ENCODE measurements at regions not wholly inside any gene's neighbourhood (a gene's known extent, or its start where the extent isn't known, plus 50 kb on each side); places are given as distances from the start of the nearest gene placed in this dataset.
A peak's percentile ranks its signal among the peaks of the same experiment; 100 is the strongest.

- Mint-ChIP-seq H3K36me3 (ENCODE audit: unreplicated experiment) (peaks cover 4% of the 10 kb centered on the region), H3K4me3 (ENCODE audit: unreplicated experiment) (no peak overlapping the region), H3K9me3 (ENCODE audit: unreplicated experiment) (peaks cover 12% of the 10 kb centered on the region), H3K27ac (ENCODE audit: unreplicated experiment) (no peak overlapping the region), H3K27me3 (ENCODE audit: unreplicated experiment) (no peaks in the 10 kb centered on the region), H3K4me1 (ENCODE audit: unreplicated experiment) (peaks cover 8% of the 10 kb centered on the region)
- peak; percentile 77 for TF ChIP-seq CTCF (IDR thresholded peaks at IDR 0.05)
- DNase-seq (ENCODE audit: extremely low spot score, unreplicated experiment), result no peak
Observed at GRCh38 chr9:91089405-91090129, 272.2 kb downstream of the AUH start.

GRCh38 chr9:91090130-91090410 is 271.6 kb downstream of the AUH start:
- TF ChIP-seq CTCF (IDR thresholded peaks at IDR 0.05), result no peak
- H3K4me1 Mint-ChIP-seq (ENCODE audit: unreplicated experiment), result peaks cover 8% of the 10 kb centered on the region
- no peak for DNase-seq (ENCODE audit: extremely low spot score, unreplicated experiment)
- H3K27ac Mint-ChIP-seq (ENCODE audit: unreplicated experiment), result no peak overlapping the region
- H3K9me3 Mint-ChIP-seq (ENCODE audit: unreplicated experiment), result peaks cover 17% of the 10 kb centered on the region
- peaks cover 4% of the 10 kb centered on the region for H3K36me3 Mint-ChIP-seq (ENCODE audit: unreplicated experiment)
- no peak overlapping the region for H3K4me3 Mint-ChIP-seq (ENCODE audit: unreplicated experiment)
- no peaks in the 10 kb centered on the region for H3K27me3 Mint-ChIP-seq (ENCODE audit: unreplicated experiment)

- H3K27ac Mint-ChIP-seq (ENCODE audit: unreplicated experiment), result no peak overlapping the region
- peaks cover 8% of the 10 kb centered on the region for H3K4me1 Mint-ChIP-seq (ENCODE audit: unreplicated experiment)
- no peak overlapping the region for H3K4me3 Mint-ChIP-seq (ENCODE audit: unreplicated experiment)
- DNase-seq (ENCODE audit: extremely low spot score, unreplicated experiment), result no peak
- H3K27me3 Mint-ChIP-seq (ENCODE audit: unreplicated experiment), result no peaks in the 10 kb centered on the region
- no peak for TF ChIP-seq CTCF (IDR thresholded peaks at IDR 0.05)
- peaks cover 15% of the 10 kb centered on the region for H3K9me3 Mint-ChIP-seq (ENCODE audit: unreplicated experiment)
- H3K36me3 Mint-ChIP-seq (ENCODE audit: unreplicated experiment), result peaks cover 4% of the 10 kb centered on the region
Observed at GRCh38 chr9:91092214-91092613, 269.5 kb downstream of the AUH start.

- H3K27ac Mint-ChIP-seq (ENCODE audit: unreplicated experiment), result no peak overlapping the region
- no peak for TF ChIP-seq CTCF (IDR thresholded peaks at IDR 0.05)
- DNase-seq (ENCODE audit: extremely low spot score, unreplicated experiment), result no peak
- H3K4me3 Mint-ChIP-seq (ENCODE audit: unreplicated experiment), result no peak overlapping the region
- H3K36me3 Mint-ChIP-seq (ENCODE audit: unreplicated experiment), result peaks cover 4% of the 10 kb centered on the region
- peaks cover 9% of the 10 kb centered on the region for H3K4me1 Mint-ChIP-seq (ENCODE audit: unreplicated experiment)
- peaks cover 14% of the 10 kb centered on the region for H3K9me3 Mint-ChIP-seq (ENCODE audit: unreplicated experiment)
- H3K27me3 Mint-ChIP-seq (ENCODE audit: unreplicated experiment), result no peaks in the 10 kb centered on the region
Observed at GRCh38 chr9:91094324-91095088, 267.2 kb downstream of the AUH start.

GRCh38 chr9:91098203-91098850 is 263.4 kb downstream of the AUH start:
- peaks cover 4% of the 10 kb centered on the region for H3K36me3 Mint-ChIP-seq (ENCODE audit: unreplicated experiment)
- TF ChIP-seq CTCF (IDR thresholded peaks at IDR 0.05), result no peak
- H3K9me3 Mint-ChIP-seq (ENCODE audit: unreplicated experiment), result peaks cover 14% of the 10 kb centered on the region
- no peaks in the 10 kb centered on the region for H3K27me3 Mint-ChIP-seq (ENCODE audit: unreplicated experiment)
- H3K4me1 Mint-ChIP-seq (ENCODE audit: unreplicated experiment), result peaks cover 31% of the 10 kb centered on the region
- DNase-seq (ENCODE audit: extremely low spot score, unreplicated experiment), result no peak
- H3K4me3 Mint-ChIP-seq (ENCODE audit: unreplicated experiment), result no peak overlapping the region
- H3K27ac Mint-ChIP-seq (ENCODE audit: unreplicated experiment), result no peak overlapping the region
